ENCODE measurements at regions not wholly inside any gene's neighbourhood (a gene's known extent, or its start where the extent isn't known, plus 50 kb on each side); places are given as distances from the start of the nearest gene placed in this dataset.

DNA sequence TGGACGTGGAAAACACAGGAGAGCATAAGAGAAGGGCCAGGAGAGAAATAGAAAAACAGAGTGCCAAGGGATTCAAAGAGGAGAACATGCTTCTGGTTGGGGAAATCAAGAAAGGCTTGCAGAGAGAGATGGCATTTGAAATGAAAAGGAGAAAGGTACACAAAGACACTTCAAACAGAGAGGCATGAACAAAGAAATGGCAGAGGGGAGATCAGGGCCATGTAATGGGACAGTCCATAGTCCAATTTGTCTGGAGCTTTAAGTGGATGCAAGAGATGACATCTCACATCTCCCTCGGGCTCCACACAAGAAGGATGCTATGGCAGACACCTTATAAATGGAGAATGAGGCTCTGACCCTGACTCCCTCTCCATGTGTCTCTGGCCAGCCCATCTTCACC lies 331.1 kb downstream of the MLLT3 start:
- TF ChIP-seq POLR2A (IDR thresholded peaks at IDR 0.05; ENCODE audit: low read length) (no peak), GATA1 (IDR thresholded peaks at IDR 0.05; ENCODE audit: low read depth, low read length) (no peak)
- DNase-seq, result no peak

DNA sequence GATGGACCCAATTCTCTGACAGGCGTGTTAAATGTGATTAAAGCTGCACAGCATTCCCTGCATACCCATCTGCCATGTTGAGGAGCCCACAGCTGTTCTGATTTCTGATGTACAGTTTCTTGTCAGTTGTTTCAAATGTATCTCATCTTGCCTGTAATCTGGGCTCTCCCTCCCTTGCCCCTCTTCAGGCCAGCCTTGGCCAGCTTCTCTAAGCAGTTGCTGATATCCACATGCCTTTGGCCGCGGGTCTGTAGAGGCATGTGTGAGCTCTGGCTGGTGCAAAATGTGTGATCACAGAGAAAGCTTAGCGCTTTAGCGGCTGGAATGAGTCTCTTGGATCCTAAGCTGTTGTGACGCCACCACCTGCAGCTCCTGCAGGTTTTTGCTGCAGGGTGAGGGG lies 332.0 kb downstream of the MLLT3 start:
- TF ChIP-seq POLR2A (IDR thresholded peaks at IDR 0.05; ENCODE audit: low read length), result no peak
- TF ChIP-seq GATA1 (IDR thresholded peaks at IDR 0.05; ENCODE audit: low read depth, low read length), result no peak
- DNase-seq, result no peak

DNA sequence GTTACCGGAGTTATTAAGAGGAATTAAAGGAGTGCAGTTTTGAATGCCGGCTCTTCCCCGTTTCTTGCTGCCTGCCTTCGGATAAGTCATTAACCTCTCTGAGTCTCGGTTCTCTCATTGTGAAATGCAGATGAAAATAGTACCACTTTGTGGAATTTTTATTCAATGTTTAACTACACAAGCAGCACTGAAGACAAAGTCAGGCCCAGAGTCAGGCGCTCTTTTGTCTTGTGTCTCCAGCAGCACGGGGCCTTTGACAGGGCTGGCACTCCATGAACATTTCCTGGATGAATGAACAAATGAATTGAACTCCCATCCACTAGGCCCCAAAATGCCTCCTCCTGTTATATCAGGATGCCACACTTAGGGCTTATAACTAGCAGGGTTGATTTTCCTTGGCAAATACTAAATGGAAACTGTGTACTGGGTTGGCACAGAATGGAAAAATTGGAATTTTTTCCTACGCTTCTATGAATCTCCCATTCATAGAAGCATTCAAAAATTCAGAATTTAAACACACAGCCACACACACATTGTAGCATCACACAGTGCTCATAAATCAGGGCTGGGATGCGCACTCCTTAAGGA lies 332.8 kb downstream of the MLLT3 start:
- no peak for DNase-seq
- TF ChIP-seq POLR2A (IDR thresholded peaks at IDR 0.05; ENCODE audit: low read length) (no peak), GATA1 (IDR thresholded peaks at IDR 0.05; ENCODE audit: low read depth, low read length) (no peak)

DNA sequence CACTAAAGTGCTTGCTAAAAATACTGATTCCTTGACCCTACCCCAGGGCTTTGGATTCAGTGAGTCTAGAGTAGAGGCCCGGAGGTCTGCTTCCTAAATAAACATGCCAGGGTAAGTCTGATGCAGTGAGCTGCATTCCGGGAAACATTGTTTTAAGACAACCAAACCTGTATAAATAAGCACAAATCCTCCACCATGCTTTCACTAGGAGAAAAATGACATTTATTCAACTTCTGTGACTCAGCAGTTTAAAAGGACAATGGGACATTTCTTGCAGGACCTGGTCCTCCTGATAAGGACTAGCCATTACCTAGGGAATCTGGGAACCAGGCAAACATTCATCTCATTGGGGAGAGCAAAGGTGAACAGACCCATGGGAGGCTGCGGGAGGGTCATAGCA lies 335.3 kb downstream of the MLLT3 start:
- DNase-seq, result no peak
- TF ChIP-seq POLR2A (IDR thresholded peaks at IDR 0.05; ENCODE audit: low read length) (no peak), GATA1 (IDR thresholded peaks at IDR 0.05; ENCODE audit: low read depth, low read length) (no peak)

DNA sequence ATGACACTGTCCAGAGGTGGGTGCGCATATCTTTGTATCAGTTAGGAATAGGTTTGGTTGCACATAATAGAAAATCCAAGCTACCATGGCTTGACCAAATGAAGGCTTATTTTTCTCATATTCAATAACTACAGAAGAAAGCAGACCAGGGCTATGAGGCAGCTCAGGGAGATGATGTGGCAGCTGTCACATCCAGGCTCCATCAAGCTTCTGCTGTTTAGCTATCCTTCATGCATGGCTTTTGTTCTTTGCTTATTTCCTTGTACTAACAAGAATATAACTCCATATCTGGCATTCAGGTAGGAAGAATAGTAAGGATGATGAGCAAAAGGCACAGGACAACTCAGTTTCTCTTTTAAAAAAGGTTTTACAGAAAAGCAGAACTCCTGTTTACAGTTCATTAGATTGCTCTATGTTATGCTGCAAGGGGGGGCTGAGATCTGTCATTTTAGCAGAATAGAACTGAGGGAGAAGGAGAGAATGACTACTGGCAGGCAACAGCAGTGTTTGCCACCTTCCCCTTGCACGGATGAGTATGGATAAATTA lies 336.1 kb downstream of the MLLT3 start:
- no peak for DNase-seq
- TF ChIP-seq POLR2A (IDR thresholded peaks at IDR 0.05; ENCODE audit: low read length), result no peak
- no peak for TF ChIP-seq GATA1 (IDR thresholded peaks at IDR 0.05; ENCODE audit: low read depth, low read length)

DNA sequence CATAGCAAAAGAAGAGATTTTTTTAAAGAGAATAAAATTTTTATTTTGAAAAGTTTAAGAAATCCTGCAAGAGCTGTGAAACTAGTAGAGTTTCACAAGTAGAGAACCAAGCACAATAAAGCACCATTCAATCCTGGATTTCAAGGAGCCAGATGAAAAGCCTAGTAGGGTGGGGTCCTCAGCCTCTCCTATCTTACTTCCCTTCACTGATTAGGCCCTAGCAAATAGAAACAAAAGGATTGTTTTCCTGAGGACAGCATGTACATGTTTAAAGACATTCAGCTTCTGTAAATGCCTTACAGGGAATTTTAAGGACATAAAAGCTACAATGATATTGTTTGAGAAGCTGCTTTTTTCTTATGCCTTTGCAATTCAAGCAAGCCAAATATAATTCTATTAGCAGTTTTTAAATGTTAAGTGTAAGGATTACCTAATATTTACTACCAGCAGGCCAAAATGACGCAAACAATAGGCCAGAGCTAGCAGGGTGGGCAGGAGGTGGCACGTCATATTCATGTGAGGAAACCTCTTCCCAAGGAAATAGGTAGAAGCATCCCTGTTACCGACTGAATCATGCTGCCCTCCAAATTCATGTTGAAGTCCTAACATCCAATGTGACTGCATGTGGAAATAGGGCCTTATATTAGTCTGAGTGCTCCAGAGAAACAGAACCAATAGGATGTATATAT lies 337.6 kb downstream of the MLLT3 start:
- DNase-seq, result no peak
- no peak for TF ChIP-seq POLR2A (IDR thresholded peaks at IDR 0.05; ENCODE audit: low read length)
- TF ChIP-seq GATA1 (IDR thresholded peaks at IDR 0.05; ENCODE audit: low read depth, low read length), result no peak

DNA sequence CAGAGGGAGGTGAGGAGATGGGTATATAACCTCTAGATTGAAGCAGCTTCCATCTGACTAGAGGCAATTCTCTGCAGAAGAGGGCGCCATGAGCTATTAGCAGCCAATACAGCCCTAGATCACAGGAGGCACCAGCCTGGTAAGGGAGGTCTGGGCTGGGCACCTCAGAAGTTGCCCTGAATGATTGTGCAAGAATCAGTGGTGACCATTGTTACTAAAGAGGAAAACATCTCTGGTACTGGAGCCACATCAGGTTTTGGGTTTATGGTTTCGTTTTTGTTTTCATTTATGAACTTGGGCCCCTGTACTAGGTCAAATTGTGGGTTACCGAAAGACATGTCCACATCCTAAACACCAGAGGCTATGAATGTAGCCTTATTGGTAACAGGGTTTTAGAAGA lies 342.0 kb downstream of the MLLT3 start:
- peak in 1 of 2 experiments; percentile 10 for DNase-seq
- TF ChIP-seq POLR2A (IDR thresholded peaks at IDR 0.05; ENCODE audit: low read length), result no peak
- no peak for TF ChIP-seq GATA1 (IDR thresholded peaks at IDR 0.05; ENCODE audit: low read depth, low read length)

DNA sequence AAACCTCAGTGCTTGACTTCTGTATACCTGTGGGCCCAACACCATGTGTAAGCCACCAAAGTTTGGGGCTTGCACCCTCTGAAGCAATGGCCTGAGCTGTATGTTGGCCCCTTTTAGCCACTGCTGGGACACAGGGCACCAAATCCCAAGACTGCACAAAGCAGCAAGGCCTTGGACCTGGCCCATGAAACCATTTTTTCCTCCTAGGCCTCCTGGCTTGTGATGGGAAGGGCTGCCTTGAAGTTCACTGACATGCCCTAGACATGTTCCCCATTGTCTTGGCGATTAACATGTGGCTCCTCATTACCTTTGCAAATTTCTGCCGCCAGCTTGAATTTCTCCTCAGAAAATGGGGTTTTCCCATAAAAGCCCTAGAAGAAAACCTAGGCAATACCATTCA lies 345.5 kb downstream of the MLLT3 start:
- no peak for DNase-seq
- TF ChIP-seq GATA1 (IDR thresholded peaks at IDR 0.05; ENCODE audit: low read depth, low read length) (no peak), POLR2A (IDR thresholded peaks at IDR 0.05; ENCODE audit: low read length) (no peak)

DNA sequence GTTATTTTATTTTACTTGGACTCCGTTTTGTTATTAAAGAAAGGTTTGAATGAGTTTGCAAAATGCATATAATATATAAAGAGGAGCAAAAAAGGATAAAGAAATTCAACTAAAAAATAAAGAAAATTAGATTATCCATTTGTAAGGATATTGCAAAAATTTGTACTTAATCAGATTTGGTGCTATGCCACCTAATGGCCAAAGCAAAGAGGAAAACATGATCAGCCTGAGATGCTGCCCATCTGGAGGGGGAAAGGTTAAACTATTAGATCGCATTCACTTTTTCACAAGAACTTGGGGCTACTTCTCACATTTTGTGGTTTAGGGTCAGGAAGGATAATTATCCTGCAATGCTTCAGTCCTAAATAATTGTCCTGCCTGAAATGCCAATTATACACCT lies 350.6 kb downstream of the MLLT3 start:
- no peak for DNase-seq
- TF ChIP-seq GATA1 (IDR thresholded peaks at IDR 0.05; ENCODE audit: low read depth, low read length), result no peak
- no peak for TF ChIP-seq POLR2A (IDR thresholded peaks at IDR 0.05; ENCODE audit: low read length)

DNA sequence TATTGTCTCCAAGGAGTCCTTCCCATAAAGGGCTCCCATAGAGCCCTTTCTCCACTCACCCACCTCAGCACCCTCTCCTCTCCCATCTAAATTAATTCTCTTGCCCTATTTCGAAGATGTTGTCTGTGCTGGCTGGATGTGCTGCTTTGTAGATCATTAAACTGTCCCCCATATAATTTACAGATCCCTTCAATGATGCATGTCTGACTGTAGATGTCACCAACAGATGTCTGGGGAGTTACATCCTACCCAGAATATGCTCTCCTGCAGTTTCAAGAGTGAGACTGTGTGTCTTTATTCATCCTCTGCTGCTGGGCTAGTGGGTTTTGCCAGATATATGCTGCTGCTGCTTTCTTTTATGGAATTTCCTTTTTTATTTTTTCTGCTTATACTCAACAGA lies 351.2 kb downstream of the MLLT3 start:
- no peak for TF ChIP-seq POLR2A (IDR thresholded peaks at IDR 0.05; ENCODE audit: low read length)
- no peak for TF ChIP-seq GATA1 (IDR thresholded peaks at IDR 0.05; ENCODE audit: low read depth, low read length)
- no peak for DNase-seq

DNA sequence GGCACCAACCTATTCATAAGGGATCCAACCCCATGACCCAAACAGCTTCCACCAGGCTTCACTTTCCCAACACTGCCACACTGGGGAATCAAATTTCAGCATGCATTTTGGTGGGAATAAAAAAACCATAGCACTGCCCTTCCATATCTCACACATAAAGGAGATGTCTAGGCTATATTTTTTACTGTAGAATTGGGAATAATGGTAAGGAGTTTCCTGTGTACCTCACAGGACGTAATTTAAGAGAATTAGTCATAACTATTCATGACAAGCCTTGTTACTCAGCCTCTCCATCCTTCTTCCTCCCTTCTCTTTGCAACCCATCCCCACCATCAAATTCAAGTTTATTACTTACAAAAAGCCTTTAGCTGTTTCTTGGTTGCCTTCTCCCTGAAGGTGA lies 352.1 kb downstream of the MLLT3 start:
- DNase-seq, result no peak
- TF ChIP-seq GATA1 (IDR thresholded peaks at IDR 0.05; ENCODE audit: low read depth, low read length) (no peak), POLR2A (IDR thresholded peaks at IDR 0.05; ENCODE audit: low read length) (no peak)

DNA sequence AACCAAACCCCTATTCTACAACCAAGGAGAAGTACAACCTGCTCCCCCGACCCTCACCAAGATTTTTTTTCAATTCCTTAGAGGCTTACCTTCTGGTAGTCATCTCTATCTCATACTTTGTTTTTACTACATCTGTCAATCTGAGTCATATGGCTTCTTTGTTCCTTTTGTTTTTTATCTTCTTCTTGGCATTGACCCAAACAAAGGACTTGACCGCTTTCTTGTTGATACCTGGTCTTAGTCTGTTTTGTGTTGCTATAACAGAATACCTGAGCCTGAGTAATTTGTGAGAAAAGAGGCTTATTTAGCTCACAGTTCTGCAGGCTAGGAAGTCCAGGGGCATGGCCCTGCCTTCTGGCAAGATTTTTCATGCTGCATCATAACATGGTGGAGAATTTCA lies 352.7 kb downstream of the MLLT3 start:
- DNase-seq, result no peak
- TF ChIP-seq GATA1 (IDR thresholded peaks at IDR 0.05; ENCODE audit: low read depth, low read length) (no peak), POLR2A (IDR thresholded peaks at IDR 0.05; ENCODE audit: low read length) (no peak)

DNA sequence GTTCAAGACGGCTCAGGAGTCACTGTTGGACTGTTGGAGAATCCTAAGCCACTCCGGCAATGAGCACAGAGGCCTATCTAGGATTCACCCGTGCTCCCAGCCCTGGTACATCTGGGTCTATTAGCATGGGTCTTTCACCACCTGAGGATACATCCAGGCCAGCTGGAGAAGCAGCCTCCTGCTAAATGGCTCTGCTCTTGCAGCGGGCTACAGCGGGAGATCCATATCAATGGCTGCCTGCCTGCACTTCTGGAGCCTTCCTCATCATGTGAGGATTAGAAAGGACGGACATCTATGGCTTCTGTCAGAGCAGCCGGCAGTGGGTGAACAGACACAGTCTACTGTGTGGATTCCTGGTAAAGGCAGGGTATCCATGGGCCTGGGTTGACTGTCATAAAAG lies 357.4 kb downstream of the MLLT3 start:
- TF ChIP-seq GATA1 (IDR thresholded peaks at IDR 0.05; ENCODE audit: low read depth, low read length) (no peak), POLR2A (IDR thresholded peaks at IDR 0.05; ENCODE audit: low read length) (no peak)
- DNase-seq, result no peak

DNA sequence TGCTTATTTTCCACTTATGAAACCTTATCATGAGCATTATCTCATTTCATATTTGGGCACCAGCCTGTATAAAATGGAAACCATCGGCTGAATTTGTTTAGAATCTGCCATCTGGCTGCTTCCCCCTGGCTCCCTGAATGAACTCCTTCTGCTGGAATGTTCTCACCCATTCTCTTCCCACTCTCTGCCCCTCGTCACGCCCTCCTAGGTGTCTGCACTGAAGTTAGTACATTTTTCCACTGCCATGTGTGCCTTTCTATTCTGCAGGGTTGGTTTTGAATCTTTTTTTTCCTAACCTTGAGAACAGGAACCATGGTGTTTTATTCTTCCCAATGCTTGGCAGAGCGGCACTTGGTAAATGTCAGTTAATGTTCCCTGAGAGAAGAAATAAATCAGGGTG lies 359.7 kb downstream of the MLLT3 start:
- no peak for TF ChIP-seq GATA1 (IDR thresholded peaks at IDR 0.05; ENCODE audit: low read depth, low read length)
- TF ChIP-seq POLR2A (IDR thresholded peaks at IDR 0.05; ENCODE audit: low read length), result no peak
- no peak for DNase-seq

All from erythroblast (primary cell).